ENCODE measurements at regions not wholly inside any gene's neighbourhood (a gene's known extent, or its start where the extent isn't known, plus 50 kb on each side); places are given as distances from the start of the nearest gene placed in this dataset.
"Not testable (repeated sequence)": the region's sequence is repeated elsewhere in the genome, so short reads cannot be mapped to it uniquely, and the experiment has no call there.

DNA sequence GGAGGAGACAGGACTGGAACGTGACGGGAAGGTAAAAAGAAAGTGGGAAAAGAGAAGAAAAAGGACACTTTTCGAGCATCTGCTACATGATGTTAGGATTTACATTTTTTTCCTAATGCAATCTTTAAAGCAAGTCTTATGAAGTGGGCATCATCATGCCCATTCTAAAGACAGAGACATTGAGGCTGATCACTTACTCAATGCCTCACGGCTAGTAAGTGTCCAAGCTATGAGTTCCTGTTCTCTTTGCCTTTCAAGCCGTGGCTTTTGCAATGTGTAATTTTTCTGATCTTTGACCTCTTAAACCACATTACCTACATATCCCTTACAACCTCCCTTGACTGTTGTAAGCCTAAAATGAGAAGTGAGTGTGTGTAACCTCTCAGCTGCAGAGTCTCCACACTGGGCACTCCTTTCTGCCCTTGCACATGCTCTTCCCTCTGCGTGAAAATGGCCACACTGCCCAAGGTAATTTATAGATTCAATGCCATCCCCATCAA is 649.2 kb downstream of the RNF144A start:
- H3K4me3 Mint-ChIP-seq (ENCODE audit: unreplicated experiment): no peak overlapping the region
- TF ChIP-seq, protein P1, sequence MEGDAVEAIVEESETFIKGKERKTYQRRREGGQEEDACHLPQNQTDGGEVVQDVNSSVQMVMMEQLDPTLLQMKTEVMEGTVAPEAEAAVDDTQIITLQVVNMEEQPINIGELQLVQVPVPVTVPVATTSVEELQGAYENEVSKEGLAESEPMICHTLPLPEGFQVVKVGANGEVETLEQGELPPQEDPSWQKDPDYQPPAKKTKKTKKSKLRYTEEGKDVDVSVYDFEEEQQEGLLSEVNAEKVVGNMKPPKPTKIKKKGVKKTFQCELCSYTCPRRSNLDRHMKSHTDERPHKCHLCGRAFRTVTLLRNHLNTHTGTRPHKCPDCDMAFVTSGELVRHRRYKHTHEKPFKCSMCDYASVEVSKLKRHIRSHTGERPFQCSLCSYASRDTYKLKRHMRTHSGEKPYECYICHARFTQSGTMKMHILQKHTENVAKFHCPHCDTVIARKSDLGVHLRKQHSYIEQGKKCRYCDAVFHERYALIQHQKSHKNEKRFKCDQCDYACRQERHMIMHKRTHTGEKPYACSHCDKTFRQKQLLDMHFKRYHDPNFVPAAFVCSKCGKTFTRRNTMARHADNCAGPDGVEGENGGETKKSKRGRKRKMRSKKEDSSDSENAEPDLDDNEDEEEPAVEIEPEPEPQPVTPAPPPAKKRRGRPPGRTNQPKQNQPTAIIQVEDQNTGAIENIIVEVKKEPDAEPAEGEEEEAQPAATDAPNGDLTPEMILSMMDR (IDR thresholded peaks at IDR 0.05): no peak

DNA sequence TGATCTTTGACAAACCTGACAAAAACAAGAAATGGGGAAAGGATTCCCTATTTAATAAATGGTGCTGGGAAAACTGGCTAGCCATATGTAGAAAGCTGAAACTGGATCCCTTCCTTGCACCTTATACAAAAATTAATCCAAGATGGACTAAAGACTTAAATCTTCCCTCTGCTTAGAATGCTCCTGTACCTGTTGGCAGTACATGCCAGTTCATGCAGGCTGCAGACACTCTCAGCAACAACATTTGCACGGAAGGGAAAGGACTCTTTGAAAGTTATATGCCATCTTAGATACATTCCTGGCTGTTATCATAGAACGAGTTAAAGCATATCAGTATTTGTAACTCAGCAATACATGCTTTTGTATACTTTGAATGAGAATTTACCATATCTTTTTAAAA is 649.9 kb downstream of the RNF144A start:
- H3K27me3 Mint-ChIP-seq (ENCODE audit: unreplicated experiment); H3K4me3 Mint-ChIP-seq (ENCODE audit: unreplicated experiment); DNase-seq (ENCODE audit: extremely low spot score, unreplicated experiment); H3K36me3 Mint-ChIP-seq (ENCODE audit: unreplicated experiment); H3K27ac Mint-ChIP-seq (ENCODE audit: unreplicated experiment); H3K4me1 Mint-ChIP-seq (ENCODE audit: unreplicated experiment): not testable (repeated sequence)
- peaks cover 15% of the 10 kb centered on the region for H3K9me3 Mint-ChIP-seq (ENCODE audit: unreplicated experiment)

More for the DNA sequence above, 649.2 kb downstream of the RNF144A start:
- Mint-ChIP-seq H3K27ac (ENCODE audit: unreplicated experiment) (no peak overlapping the region), H3K27me3 (ENCODE audit: unreplicated experiment) (no peaks in the 10 kb centered on the region), H3K36me3 (ENCODE audit: unreplicated experiment) (no peaks in the 10 kb centered on the region), H3K9me3 (ENCODE audit: unreplicated experiment) (peaks cover 15% of the 10 kb centered on the region), H3K4me1 (ENCODE audit: unreplicated experiment) (no peaks in the 10 kb centered on the region)
- DNase-seq (ENCODE audit: extremely low spot score, unreplicated experiment): no peak

DNA sequence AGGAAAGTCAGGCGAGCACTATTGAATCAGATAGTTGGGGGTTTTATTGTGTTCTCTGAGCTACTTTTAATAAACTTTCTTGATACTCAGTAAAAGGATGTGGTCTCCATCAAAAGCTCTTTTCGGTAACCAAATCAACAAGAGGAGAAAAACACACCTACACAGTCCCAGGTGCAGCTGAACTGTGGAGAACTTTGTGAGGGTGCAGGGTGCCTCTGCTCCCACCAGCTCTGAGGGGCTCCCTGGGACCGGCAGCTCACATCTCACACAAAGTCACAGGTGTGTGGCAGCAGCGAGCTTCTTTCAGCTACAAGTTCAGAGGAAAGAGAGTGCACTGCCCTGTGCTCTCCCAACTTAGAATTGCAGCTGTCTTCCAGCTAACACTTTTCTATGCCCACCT is 650.4 kb downstream of the RNF144A start:
- TF ChIP-seq, protein P1 (IDR thresholded peaks at IDR 0.05): no peak
- no peak overlapping the region for H3K27ac Mint-ChIP-seq (ENCODE audit: unreplicated experiment)
- H3K4me3 Mint-ChIP-seq (ENCODE audit: unreplicated experiment): no peak overlapping the region
- DNase-seq (ENCODE audit: extremely low spot score, unreplicated experiment): no peak
- H3K9me3 Mint-ChIP-seq (ENCODE audit: unreplicated experiment): peaks cover 15% of the 10 kb centered on the region
- H3K36me3 Mint-ChIP-seq (ENCODE audit: unreplicated experiment): no peaks in the 10 kb centered on the region
- H3K4me1 Mint-ChIP-seq (ENCODE audit: unreplicated experiment): no peaks in the 10 kb centered on the region
- H3K27me3 Mint-ChIP-seq (ENCODE audit: unreplicated experiment): no peaks in the 10 kb centered on the region

DNA sequence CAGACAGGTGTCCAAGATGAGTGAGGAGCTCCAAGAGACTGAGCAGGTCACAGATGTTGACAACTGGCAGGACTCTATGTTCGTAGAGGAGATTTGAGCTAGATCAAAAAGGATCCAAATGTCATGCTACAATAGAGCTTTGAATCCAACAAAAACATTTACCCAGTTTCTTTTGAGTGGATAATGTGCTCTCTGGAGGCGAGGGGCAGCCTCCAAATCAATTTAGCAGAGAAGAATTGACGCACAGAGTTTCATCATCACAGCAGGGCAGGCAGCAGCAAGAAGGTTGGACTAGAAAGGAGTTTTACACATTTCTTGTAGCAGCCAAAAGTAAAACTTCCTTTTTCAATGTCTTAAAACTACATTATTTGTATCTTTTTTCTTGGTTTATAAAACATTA is 653.0 kb downstream of the RNF144A start:
- Mint-ChIP-seq H3K4me3 (ENCODE audit: unreplicated experiment) (no peak overlapping the region), H3K9me3 (ENCODE audit: unreplicated experiment) (peaks cover 15% of the 10 kb centered on the region), H3K4me1 (ENCODE audit: unreplicated experiment) (no peaks in the 10 kb centered on the region), H3K27me3 (ENCODE audit: unreplicated experiment) (no peaks in the 10 kb centered on the region), H3K27ac (ENCODE audit: unreplicated experiment) (no peak overlapping the region), H3K36me3 (ENCODE audit: unreplicated experiment) (no peaks in the 10 kb centered on the region)
- DNase-seq (ENCODE audit: extremely low spot score, unreplicated experiment): no peak
- TF ChIP-seq, protein P1 (IDR thresholded peaks at IDR 0.05): no peak

DNA sequence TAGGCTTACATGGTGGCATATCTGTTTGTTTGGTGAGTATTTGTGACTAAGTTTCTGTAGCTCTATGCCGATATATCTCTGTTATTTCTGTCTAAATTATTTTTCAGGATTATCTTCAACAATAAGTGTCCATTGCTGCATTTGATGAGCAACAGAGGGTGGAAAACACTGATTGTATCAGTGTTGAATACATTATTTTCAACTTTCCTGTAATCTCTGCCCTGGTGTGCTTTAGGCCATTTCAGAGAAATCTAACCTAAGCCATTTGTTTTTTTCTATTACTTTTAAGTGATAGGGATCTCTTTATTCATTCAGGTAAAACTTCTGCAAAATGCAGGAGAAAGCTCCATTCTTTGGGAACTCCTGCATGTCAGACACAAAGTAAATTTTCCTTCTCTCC is 654.5 kb downstream of the RNF144A start:
- Mint-ChIP-seq H3K27ac (ENCODE audit: unreplicated experiment) (no peak overlapping the region), H3K4me1 (ENCODE audit: unreplicated experiment) (no peaks in the 10 kb centered on the region), H3K4me3 (ENCODE audit: unreplicated experiment) (no peak overlapping the region), H3K36me3 (ENCODE audit: unreplicated experiment) (no peaks in the 10 kb centered on the region), H3K27me3 (ENCODE audit: unreplicated experiment) (no peaks in the 10 kb centered on the region), H3K9me3 (ENCODE audit: unreplicated experiment) (peaks cover 8% of the 10 kb centered on the region)
- no peak for DNase-seq (ENCODE audit: extremely low spot score, unreplicated experiment)
- TF ChIP-seq, protein P1 (IDR thresholded peaks at IDR 0.05): no peak

DNA sequence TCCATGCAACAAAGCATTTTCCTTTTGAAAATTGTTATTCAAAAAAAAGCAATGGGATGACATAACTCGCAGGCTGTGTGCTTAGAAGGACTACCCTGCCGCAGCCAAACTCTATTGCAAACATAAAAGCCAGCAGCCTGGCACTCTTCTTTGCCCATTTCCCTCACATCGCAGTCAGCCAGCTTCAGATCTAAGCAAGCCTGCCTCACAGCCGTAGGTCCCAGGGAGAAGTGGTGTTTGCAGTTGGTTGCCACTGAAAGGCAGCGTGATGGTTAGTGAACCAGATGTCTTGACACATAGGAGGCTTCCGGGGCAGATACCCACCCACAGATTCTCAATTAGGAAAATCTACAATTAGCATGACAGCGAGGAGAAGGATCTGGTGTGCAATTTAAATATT is 655.2 kb downstream of the RNF144A start:
- Mint-ChIP-seq H3K9me3 (ENCODE audit: unreplicated experiment) (peaks cover 8% of the 10 kb centered on the region), H3K4me3 (ENCODE audit: unreplicated experiment) (no peak overlapping the region), H3K36me3 (ENCODE audit: unreplicated experiment) (no peaks in the 10 kb centered on the region), H3K27me3 (ENCODE audit: unreplicated experiment) (no peaks in the 10 kb centered on the region), H3K4me1 (ENCODE audit: unreplicated experiment) (no peaks in the 10 kb centered on the region), H3K27ac (ENCODE audit: unreplicated experiment) (no peak overlapping the region)
- TF ChIP-seq, protein P1 (IDR thresholded peaks at IDR 0.05): no peak
- DNase-seq (ENCODE audit: extremely low spot score, unreplicated experiment): no peak
